SK-N-SH treated with all-trans-retinoic acid at 6 μM for 48 hours (cell line): ENCODE measurements at regions not wholly inside any gene's neighbourhood (a gene's known extent, or its start where the extent isn't known, plus 50 kb on each side); places are given as distances from the start of the nearest gene placed in this dataset.

ENCODE experiments used
- CREB5 ChIP-seq: fragments of 250-450 bp; sonication (Bioruptor Pico); IDR thresholded peaks from 2 replicates; pipeline ENCODE4 v1.5.1; 2020; ENCODE audit warnings: low read depth, mild to moderate bottlenecking, moderate library complexity
- GLIS3 ChIP-seq: fragments of 250-450 bp; sonication (Bioruptor Pico); IDR thresholded peaks from 2 replicates; pipeline ENCODE4 v1.5.0; 2020; ENCODE audit warnings: mild to moderate bottlenecking, moderate library complexity
- PATZ1 ChIP-seq: fragments of 250-450 bp; sonication (Bioruptor Pico); IDR thresholded peaks from 2 replicates; pipeline ENCODE4 v1.8.0; 2020; ENCODE audit warnings: mild to moderate bottlenecking, moderate library complexity, borderline replicate concordance

GRCh38 chr2:226605642-226606041 is 194.0 kb downstream of the IRS1 start:
- TF ChIP-seq PATZ1 (no peak), CREB5 (CRISPR knock-in tag) (no peak), GLIS3 (CRISPR knock-in tag) (no peak)
